AG04450 (cell line): ENCODE measurements at regions not wholly inside any gene's neighbourhood (a gene's known extent, or its start where the extent isn't known, plus 50 kb on each side); places are given as distances from the start of the nearest gene placed in this dataset.

Experiments used
- CTCF ChIA-PET: fragments of 300-600, 350-600 bp; formaldehyde crosslinking; extraction: SDS; loops from one replicate; lab custom pipeline; 2022; ENCODE audit warnings: antibody characterized with exemption, inconsistent platforms; lab: Charles Lee
- POLR2A ChIA-PET: fragments of 350-600 bp; formaldehyde crosslinking; extraction: SDS; loops from one replicate; lab custom pipeline; 2021; ENCODE audit warnings: antibody characterized with exemption, inconsistent platforms; lab: Yijun Ruan, JAX
- DNase-seq: peaks from one replicate; pipeline ENCODE4 v3.0.0-alpha.2; 2011; ENCODE audit warnings: low read depth, low spot score
- H3K27ac ChIP-seq: one replicate; pipeline ENCODE4 v1.5.1; 2012; ENCODE audit warnings: low read depth, low read length, control low read depth
- H3K27me3 ChIP-seq: one replicate; pipeline ENCODE4 v1.6.0; 2012; ENCODE audit warnings: low read length; ENCODE audit not compliant: control insufficient read depth, insufficient read depth
- H3K4me3 ChIP-seq: 2 replicates; pipeline ENCODE4 v1.5.1; 2011; ENCODE audit warnings: mild to moderate bottlenecking, low read depth, low read length, control low read depth
- H3K9me3 ChIP-seq: 2 replicates; pipeline ENCODE4 v1.5.1; 2012; ENCODE audit warnings: low read length; ENCODE audit not compliant: control insufficient read depth, insufficient read depth
- CTCF ChIP-seq: IDR thresholded peaks from 2 replicates; pipeline ENCODE4 v1.5.1; 2011; ENCODE audit warnings: low read depth, low read length, control low read depth, inconsistent platforms

GRCh38 chr4:111837761-111838160 is 307.5 kb upstream of the FAM241A start:
- no peaks in the 10 kb centered on the region for H3K9me3 ChIP-seq
- H3K4me3 ChIP-seq = no peak overlapping the region
- no peak for TF ChIP-seq CTCF
- no peak overlapping the region for H3K27ac ChIP-seq
- CTCF ChIA-PET = interaction anchor here (2.3 kb wide), 1 partner anchor 10 kb away, joined by 6 read pairs; no protein-coding TSS in a partner anchor
- DNase-seq = no peak
- POLR2A ChIA-PET = no interaction called here
- H3K27me3 ChIP-seq = no peaks in the 10 kb centered on the region

- POLR2A ChIA-PET = no interaction called here
- no peak overlapping the region for H3K4me3 ChIP-seq
- CTCF ChIA-PET = interaction anchor here (1.5 to 2.3 kb wide), 2 partner anchors 9 to 14 kb away, joined by 4 to 6 read pairs; no protein-coding TSS in a partner anchor
- H3K27me3 ChIP-seq = no peaks in the 10 kb centered on the region
- TF ChIP-seq CTCF = no peak
- no peak for DNase-seq
- H3K27ac ChIP-seq = no peak overlapping the region
- no peaks in the 10 kb centered on the region for H3K9me3 ChIP-seq
Measured at GRCh38 chr4:111838406-111838930, 306.8 kb upstream of the FAM241A start.

- POLR2A ChIA-PET = no interaction called here
- no peaks in the 10 kb centered on the region for H3K9me3 ChIP-seq
- TF ChIP-seq CTCF = no peak
- H3K27ac ChIP-seq = no peak overlapping the region
- H3K27me3 ChIP-seq = no peaks in the 10 kb centered on the region
- DNase-seq = no peak
- H3K4me3 ChIP-seq = no peak overlapping the region
- CTCF ChIA-PET = interaction anchor here (1.5 to 2.3 kb wide), 2 partner anchors 9 to 14 kb away, joined by 4 to 6 read pairs; no protein-coding TSS in a partner anchor
Measured at GRCh38 chr4:111839141-111839540, 306.1 kb upstream of the FAM241A start.

- no peaks in the 10 kb centered on the region for H3K9me3 ChIP-seq
- ChIA-PET CTCF (no interaction called here), POLR2A (no interaction called here)
- no peak for TF ChIP-seq CTCF
- no peak overlapping the region for H3K4me3 ChIP-seq
- DNase-seq = no peak
- H3K27ac ChIP-seq = no peak overlapping the region
- H3K27me3 ChIP-seq = no peaks in the 10 kb centered on the region
Measured at GRCh38 chr4:111842336-111842735, 302.9 kb upstream of the FAM241A start.

GRCh38 chr4:111847296-111848008 is 297.8 kb upstream of the FAM241A start:
- DNase-seq = no peak
- Histone ChIP-seq H3K27ac (no peak overlapping the region), H3K4me3 (no peak overlapping the region), H3K9me3 (no peaks in the 10 kb centered on the region), H3K27me3 (no peaks in the 10 kb centered on the region)
- CTCF ChIA-PET = interaction anchor here (0.7 to 2.1 kb wide), 5 partner anchors 9 to 204 kb away, joined by 3 to 6 read pairs (median 3); no protein-coding TSS in a partner anchor
- POLR2A ChIA-PET = no interaction called here
- TF ChIP-seq CTCF = peak; percentile 39; the same call in 1 of the 2 replicates
